ENCODE measurements at regions not wholly inside any gene's neighbourhood (a gene's known extent, or its start where the extent isn't known, plus 50 kb on each side); places are given as distances from the start of the nearest gene placed in this dataset.

- CTCF ChIA-PET = no interaction called here
- POLR2A ChIA-PET = no interaction called here
- no peaks in the 10 kb centered on the region for H3K4me1 ChIP-seq (ENCODE audit: control insufficient read depth, insufficient read depth, low read length)
- H3K4me3 ChIP-seq (ENCODE audit: low read depth, low read length) = no peak overlapping the region
- no peak for TF ChIP-seq ZNF768 (tag by site-specific recombination; IDR thresholded peaks at IDR 0.05)
- H3K9me3 ChIP-seq (ENCODE audit: control insufficient read depth, insufficient read depth, low read depth, low read length) = no peaks in the 10 kb centered on the region
- no peaks in the 10 kb centered on the region for H3K36me3 ChIP-seq (ENCODE audit: control insufficient read depth in 2 of 2, insufficient read depth in 1 of 2, low read length in 2 of 2)
- H3K27ac ChIP-seq (ENCODE audit: extremely low read depth, low read depth, low read length) = no peak overlapping the region
Observed at GRCh38 chr2:4029081-4029480, 325.7 kb downstream of the DCDC2C start.

GRCh38 chr2:4039896-4040295 lies 336.5 kb downstream of the DCDC2C start:
- no peaks in the 10 kb centered on the region for H3K4me1 ChIP-seq (ENCODE audit: control insufficient read depth, insufficient read depth, low read length)
- H3K27ac ChIP-seq (ENCODE audit: extremely low read depth, low read depth, low read length) = no peak overlapping the region
- no peaks in the 10 kb centered on the region for H3K9me3 ChIP-seq (ENCODE audit: control insufficient read depth, insufficient read depth, low read depth, low read length)
- CTCF ChIA-PET = interaction anchor here (0.6 kb wide), 1 partner anchor 67 kb away, joined by 3 read pairs; no protein-coding TSS in a partner anchor
- H3K36me3 ChIP-seq (ENCODE audit: control insufficient read depth in 2 of 2, insufficient read depth in 1 of 2, low read length in 2 of 2) = no peaks in the 10 kb centered on the region
- TF ChIP-seq ZNF610 (tag by site-specific recombination; IDR thresholded peaks at IDR 0.05; ENCODE audit: borderline replicate concordance) (no peak), ZNF513 (tag by site-specific recombination; IDR thresholded peaks at IDR 0.05) (no peak), ZNF670 (tag by site-specific recombination; IDR thresholded peaks at IDR 0.05; ENCODE audit: low read depth) (no peak), ZNF692 (tag by site-specific recombination; IDR thresholded peaks at IDR 0.05) (no peak), ZNF169 (tag by site-specific recombination; IDR thresholded peaks at IDR 0.05) (no peak), ZNF37A (tag by site-specific recombination; IDR thresholded peaks at IDR 0.05) (no peak), SALL2 (tag by site-specific recombination; IDR thresholded peaks at IDR 0.05; ENCODE audit: borderline replicate concordance) (no peak), ZNF530 (tag by site-specific recombination; IDR thresholded peaks at IDR 0.05; ENCODE audit: low read depth) (no peak), ZBTB44 (tag by site-specific recombination; IDR thresholded peaks at IDR 0.05) (no peak)
- H3K4me3 ChIP-seq (ENCODE audit: low read depth, low read length) = no peak overlapping the region
- POLR2A ChIA-PET = no interaction called here

- CTCF ChIA-PET = no interaction called here
- Histone ChIP-seq H3K36me3 (ENCODE audit: control insufficient read depth in 2 of 2, insufficient read depth in 1 of 2, low read length in 2 of 2) (no peaks in the 10 kb centered on the region), H3K9me3 (ENCODE audit: control insufficient read depth, insufficient read depth, low read depth, low read length) (no peaks in the 10 kb centered on the region), H3K4me3 (ENCODE audit: low read depth, low read length) (no peak overlapping the region), H3K27ac (ENCODE audit: extremely low read depth, low read depth, low read length) (no peak overlapping the region), H3K4me1 (ENCODE audit: control insufficient read depth, insufficient read depth, low read length) (no peaks in the 10 kb centered on the region)
- POLR2A ChIA-PET = no interaction called here
- TF ChIP-seq GLIS1 (tag by site-specific recombination; IDR thresholded peaks at IDR 0.05) (no peak), INSM2 (tag by site-specific recombination; IDR thresholded peaks at IDR 0.05) (no peak), ZNF707 (tag by site-specific recombination; IDR thresholded peaks at IDR 0.05) (no peak), ZNF341 (tag by site-specific recombination; IDR thresholded peaks at IDR 0.05; ENCODE audit: low read depth) (no peak), MYNN (tag by site-specific recombination; IDR thresholded peaks at IDR 0.05; ENCODE audit: borderline replicate concordance) (no peak), ZNF449 (tag by site-specific recombination; IDR thresholded peaks at IDR 0.05) (no peak), ZFHX2 (tag by site-specific recombination; conservative IDR thresholded peaks at IDR 0.05) (no peak), GLI2 (tag by site-specific recombination; IDR thresholded peaks at IDR 0.05; ENCODE audit: borderline replicate concordance, low read depth) (no peak), ZNF214 (tag by site-specific recombination; IDR thresholded peaks at IDR 0.05; ENCODE audit: borderline replicate concordance) (no peak), MEIS1 (CRISPR knock-in tag; IDR thresholded peaks at IDR 0.05; ENCODE audit: borderline replicate concordance) (no peak), RBAK (tag by site-specific recombination; IDR thresholded peaks at IDR 0.05) (no peak), ZNF830 (tag by site-specific recombination; IDR thresholded peaks at IDR 0.05; ENCODE audit: low read depth) (no peak), HOXA7 (CRISPR knock-in tag; IDR thresholded peaks at IDR 0.05; ENCODE audit: borderline replicate concordance) (no peak)
Observed at GRCh38 chr2:4047961-4048891, 344.9 kb downstream of the DCDC2C start.
